BLaER1 (cell line): ENCODE measurements at regions not wholly inside any gene's neighbourhood (a gene's known extent, or its start where the extent isn't known, plus 50 kb on each side); places are given as distances from the start of the nearest gene placed in this dataset.

Experiments
- H3K27ac ChIP-seq: shearing (Covaris generic); formaldehyde crosslinking; 2 replicates; pipeline ENCODE4 v1.8.1; 2022
- H3K27me3 ChIP-seq: shearing (Covaris generic); formaldehyde crosslinking; 2 replicates; pipeline ENCODE4 v1.8.1; 2022
- H3K36me3 ChIP-seq: shearing (Covaris generic); formaldehyde crosslinking; 2 replicates; pipeline ENCODE4 v1.8.1; 2022
- H3K4me1 ChIP-seq: shearing (Covaris generic); formaldehyde crosslinking; 2 replicates; pipeline ENCODE4 v1.8.1; 2022
- H3K4me2 ChIP-seq: shearing (Covaris generic); formaldehyde crosslinking; 2 replicates; pipeline ENCODE4 v1.8.1; 2022
- H3K4me3 ChIP-seq: shearing (Covaris generic); formaldehyde crosslinking; 2 replicates; pipeline ENCODE4 v1.8.1; 2022
- H3K9ac ChIP-seq: shearing (Covaris generic); formaldehyde crosslinking; 2 replicates; pipeline ENCODE4 v1.8.1; 2022
- H3K9me3 ChIP-seq: shearing (Covaris generic); formaldehyde crosslinking; 2 replicates; pipeline ENCODE4 v1.8.1; 2022
- H4K20me1 ChIP-seq: shearing (Covaris generic); formaldehyde crosslinking; 2 replicates; pipeline ENCODE4 v1.8.1; 2022
- Cebpa-rat ChIP-seq: shearing (Covaris generic); IDR thresholded peaks from 2 replicates; pipeline ENCODE4 v1.8.1; 2022

DNA sequence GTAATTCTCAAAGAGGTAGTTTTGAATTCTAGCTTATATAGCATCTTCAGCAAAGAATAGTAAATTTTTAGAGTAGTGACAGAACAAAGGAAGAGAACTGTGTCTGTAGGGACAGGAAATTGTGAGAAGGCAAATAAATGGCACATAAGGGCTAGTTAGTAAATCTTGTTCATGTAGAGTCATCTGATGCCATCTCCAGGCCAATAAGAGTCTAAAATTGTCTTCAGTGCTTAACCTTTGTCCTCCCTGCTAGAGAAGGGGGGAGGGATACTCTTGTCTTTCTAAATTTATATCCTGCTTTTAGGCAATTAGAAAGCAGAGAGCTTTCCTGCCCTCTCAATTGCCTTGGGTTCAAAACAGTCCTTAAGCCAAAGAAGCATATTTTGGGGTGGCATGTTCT is 87.0 kb upstream of the DNAJC19 start:
- Histone ChIP-seq H3K27me3 (no peaks in the 10 kb centered on the region), H4K20me1 (no peaks in the 10 kb centered on the region), H3K36me3 (no peaks in the 10 kb centered on the region), H3K9ac (no peak overlapping the region), H3K4me2 (no peak overlapping the region), H3K9me3 (no peaks in the 10 kb centered on the region), H3K27ac (no peak overlapping the region), H3K4me3 (no peak overlapping the region), H3K4me1 (no peaks in the 10 kb centered on the region)
- TF ChIP-seq Cebpa-rat = no peak

DNA sequence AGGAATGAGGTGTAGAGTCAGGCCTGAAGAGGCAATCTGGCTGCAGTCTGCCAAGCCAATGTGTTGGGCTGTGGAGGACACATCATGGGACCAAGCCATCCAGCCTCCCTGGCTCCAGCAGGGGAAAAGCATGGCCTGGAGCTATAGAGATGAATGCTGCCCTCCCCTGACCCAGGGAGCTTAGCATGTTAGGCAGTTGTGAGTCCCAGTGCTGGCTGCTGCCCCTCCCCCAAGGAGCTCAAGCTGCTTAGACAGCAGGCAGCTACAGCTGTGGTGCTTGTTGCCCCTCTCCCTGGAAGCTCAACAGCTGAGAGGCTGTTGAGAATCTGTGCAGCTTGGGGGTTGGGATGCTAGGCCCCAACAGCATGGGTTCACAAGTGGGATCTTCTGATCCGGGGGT is 85.6 kb upstream of the DNAJC19 start:
- H3K4me2 ChIP-seq = no peak overlapping the region
- no peak overlapping the region for H3K27ac ChIP-seq
- H3K36me3 ChIP-seq = no peaks in the 10 kb centered on the region
- H3K4me3 ChIP-seq = no peak overlapping the region
- no peak for TF ChIP-seq Cebpa-rat
- no peaks in the 10 kb centered on the region for H3K4me1 ChIP-seq
- no peaks in the 10 kb centered on the region for H3K27me3 ChIP-seq
- no peaks in the 10 kb centered on the region for H4K20me1 ChIP-seq
- H3K9ac ChIP-seq = no peak overlapping the region
- H3K9me3 ChIP-seq = no peaks in the 10 kb centered on the region

DNA sequence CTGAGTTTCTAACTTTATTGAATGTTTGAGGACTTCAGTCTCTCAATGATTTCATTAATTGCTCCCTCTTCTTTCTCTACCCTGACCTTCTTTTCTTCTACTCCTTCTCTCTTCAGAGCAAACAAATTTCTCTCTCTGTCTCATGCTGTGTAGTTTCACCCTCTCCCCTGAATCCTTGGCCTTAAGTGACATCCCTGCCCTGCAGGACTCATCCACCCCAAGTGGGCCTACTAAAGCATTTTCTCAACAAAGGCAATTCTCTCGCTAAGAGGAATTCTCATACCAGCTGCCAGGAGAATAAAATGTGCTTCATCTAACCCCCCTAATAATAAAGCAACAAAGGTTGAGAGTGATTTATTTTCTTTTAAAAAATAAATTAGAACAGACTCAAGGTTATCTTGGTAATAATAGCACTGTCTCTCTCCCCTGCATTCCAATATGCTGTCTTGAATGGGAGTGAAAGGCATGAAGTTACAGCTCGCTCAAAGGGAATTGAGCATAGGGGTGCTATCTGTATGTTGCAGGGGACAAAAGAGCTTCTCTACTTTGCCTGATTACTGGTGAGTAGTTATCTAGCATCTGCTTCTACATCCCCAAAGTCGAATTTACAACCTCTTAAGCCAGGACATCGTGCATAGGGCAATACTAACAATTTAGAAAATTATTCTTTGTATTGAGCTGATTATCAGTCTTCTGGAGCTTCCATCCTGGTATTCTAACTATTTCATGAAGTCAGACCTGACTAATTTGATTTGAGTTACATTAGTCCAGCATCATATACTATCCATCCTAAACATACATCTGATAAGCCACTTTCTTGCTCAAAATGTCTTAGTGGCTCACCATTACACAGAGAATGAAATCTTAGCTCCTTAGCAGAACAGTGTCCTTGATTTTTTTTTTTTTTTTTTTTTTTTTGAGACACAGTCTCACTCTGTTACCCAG is 76.9 kb upstream of the DNAJC19 start:
- no peak for TF ChIP-seq Cebpa-rat
- Histone ChIP-seq H3K36me3 (no peaks in the 10 kb centered on the region), H3K4me2 (no peak overlapping the region), H3K27ac (no peak overlapping the region), H3K4me1 (no peaks in the 10 kb centered on the region), H3K9me3 (no peaks in the 10 kb centered on the region), H3K4me3 (no peak overlapping the region), H3K9ac (no peak overlapping the region), H3K27me3 (no peaks in the 10 kb centered on the region), H4K20me1 (no peaks in the 10 kb centered on the region)

DNA sequence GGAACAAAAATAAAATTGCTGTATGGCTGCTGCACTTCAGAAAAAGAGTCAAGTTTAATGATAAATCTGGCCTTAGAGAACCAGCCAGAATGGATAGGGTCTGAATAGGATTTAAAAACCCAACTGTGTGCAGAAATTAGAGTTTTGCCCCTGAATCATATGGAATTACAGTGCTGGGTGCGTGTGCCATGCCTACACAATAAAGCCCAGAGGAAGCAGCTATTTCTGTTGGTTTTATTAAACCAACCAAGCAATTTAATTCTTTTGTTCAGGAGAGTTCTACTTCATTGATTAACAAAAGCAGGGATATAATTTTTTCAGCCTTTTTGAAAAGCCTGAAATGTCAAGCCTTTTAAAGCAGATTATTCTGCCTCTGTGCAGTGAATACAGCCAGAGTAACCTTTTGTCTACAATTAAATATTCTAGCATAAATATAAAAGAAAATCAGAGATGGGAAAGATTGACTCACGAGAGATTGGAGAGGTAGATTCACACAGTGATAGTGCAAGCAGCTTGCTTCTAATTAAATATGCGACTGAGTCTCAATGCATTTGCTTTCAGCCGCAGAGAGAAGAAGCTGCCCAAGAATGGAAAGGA is 66.7 kb upstream of the DNAJC19 start:
- Histone ChIP-seq H3K4me2 (no peak overlapping the region), H3K9ac (no peak overlapping the region), H3K27me3 (no peaks in the 10 kb centered on the region), H4K20me1 (no peaks in the 10 kb centered on the region), H3K27ac (no peak overlapping the region), H3K4me3 (no peak overlapping the region), H3K4me1 (no peaks in the 10 kb centered on the region), H3K9me3 (no peaks in the 10 kb centered on the region), H3K36me3 (no peaks in the 10 kb centered on the region)
- TF ChIP-seq Cebpa-rat = no peak

DNA sequence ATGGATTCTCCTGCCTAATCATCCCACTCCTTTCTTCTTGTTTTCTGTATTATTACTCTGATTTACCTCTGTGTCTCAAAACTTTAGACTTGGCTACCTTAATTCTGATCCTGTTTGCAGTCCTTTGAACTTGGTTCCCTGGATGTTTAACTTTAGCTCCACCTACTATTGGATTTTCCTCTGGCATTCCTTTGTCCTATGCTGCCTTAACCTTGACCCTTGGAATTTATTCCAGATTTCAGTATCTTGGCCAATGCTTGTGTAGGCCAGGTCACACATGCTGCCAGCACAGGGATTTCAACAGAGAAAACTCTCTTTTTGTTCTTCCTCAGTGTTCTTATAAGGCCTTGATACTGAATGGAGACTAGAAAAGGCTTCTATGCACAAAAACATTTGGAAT is 65.0 kb upstream of the DNAJC19 start:
- no peak overlapping the region for H3K27ac ChIP-seq

DNA sequence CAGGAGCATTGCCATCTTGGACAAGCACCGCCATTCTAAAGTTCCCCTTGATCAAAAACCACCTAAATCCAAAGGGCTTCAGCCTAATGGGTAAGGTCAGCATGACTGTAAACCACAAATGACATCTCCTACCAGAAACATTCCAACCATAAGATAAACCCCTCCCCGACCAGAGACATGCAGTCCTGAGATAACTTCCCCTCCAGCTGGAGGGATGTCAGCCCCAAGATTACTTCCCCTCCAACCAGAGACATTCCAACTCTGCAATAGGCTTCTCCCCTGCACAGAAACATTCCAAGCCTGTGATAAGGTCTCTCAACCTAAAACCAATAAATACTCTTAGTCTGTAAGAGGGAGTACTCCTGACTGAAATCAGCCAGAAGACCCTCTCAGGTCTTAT is 62.7 kb upstream of the DNAJC19 start:
- Histone ChIP-seq H3K36me3 (no peaks in the 10 kb centered on the region), H3K4me1 (no peaks in the 10 kb centered on the region), H3K9ac (no peak overlapping the region), H3K27me3 (no peaks in the 10 kb centered on the region), H3K27ac (no peak overlapping the region), H3K4me2 (no peak overlapping the region), H3K4me3 (no peak overlapping the region), H4K20me1 (no peaks in the 10 kb centered on the region), H3K9me3 (no peaks in the 10 kb centered on the region)
- no peak for TF ChIP-seq Cebpa-rat

More for the DNA sequence above, 65.0 kb upstream of the DNAJC19 start:
- H3K36me3 ChIP-seq = no peaks in the 10 kb centered on the region
- H3K9ac ChIP-seq = no peak overlapping the region
- H3K9me3 ChIP-seq = no peaks in the 10 kb centered on the region
- no peaks in the 10 kb centered on the region for H4K20me1 ChIP-seq
- no peak overlapping the region for H3K4me3 ChIP-seq
- no peak overlapping the region for H3K4me2 ChIP-seq
- no peak for TF ChIP-seq Cebpa-rat
- no peaks in the 10 kb centered on the region for H3K4me1 ChIP-seq
- no peaks in the 10 kb centered on the region for H3K27me3 ChIP-seq

DNA sequence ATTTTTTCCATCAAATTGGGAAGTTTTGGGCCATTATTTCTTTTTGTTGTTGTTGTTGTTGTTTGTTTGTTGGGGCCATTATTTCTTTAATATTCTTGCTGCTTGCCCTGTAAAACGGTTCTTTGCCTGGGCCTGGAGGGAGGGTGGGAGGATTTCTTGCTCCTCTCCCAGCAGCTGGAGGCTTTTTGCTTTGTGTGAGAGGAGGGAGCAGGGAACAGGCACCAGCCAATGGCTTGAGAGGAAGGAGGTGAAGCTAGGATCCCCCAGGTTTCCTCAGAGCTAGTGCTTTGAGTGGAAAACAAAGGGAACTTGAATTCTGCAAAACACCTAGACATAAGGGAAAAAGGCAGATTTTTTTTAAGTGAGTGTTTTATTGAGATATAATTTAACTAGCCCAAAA is 61.2 kb upstream of the DNAJC19 start:
- H3K36me3 ChIP-seq = no peaks in the 10 kb centered on the region
- H3K4me2 ChIP-seq = no peak overlapping the region
- H3K9me3 ChIP-seq = peaks cover 6% of the 10 kb centered on the region
- no peak overlapping the region for H3K4me3 ChIP-seq
- no peaks in the 10 kb centered on the region for H4K20me1 ChIP-seq
- no peaks in the 10 kb centered on the region for H3K27me3 ChIP-seq
- no peak for TF ChIP-seq Cebpa-rat
- H3K27ac ChIP-seq = no peak overlapping the region
- no peaks in the 10 kb centered on the region for H3K4me1 ChIP-seq
- H3K9ac ChIP-seq = no peak overlapping the region

DNA sequence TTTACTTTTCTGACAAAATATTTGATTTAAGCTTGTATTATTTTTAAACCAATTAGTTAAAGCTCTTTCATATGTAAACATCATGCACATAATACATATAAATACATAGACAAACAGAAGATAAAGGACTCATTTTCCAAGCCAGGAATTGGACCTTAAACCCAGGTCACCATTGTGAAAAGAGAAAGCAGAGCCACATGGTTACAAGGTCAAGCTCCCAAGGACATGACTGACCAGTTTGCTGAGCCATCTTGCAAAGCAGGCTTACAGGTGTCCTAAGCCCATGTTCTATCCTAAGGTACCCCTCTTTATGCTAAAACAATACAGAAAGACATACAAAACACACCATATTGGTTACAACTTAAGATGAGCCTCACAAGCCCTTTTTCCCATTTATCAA is 50.5 kb upstream of the DNAJC19 start:
- H3K4me2 ChIP-seq = no peak overlapping the region
- no peak overlapping the region for H3K4me3 ChIP-seq
- no peak overlapping the region for H3K9ac ChIP-seq
- H3K36me3 ChIP-seq = no peaks in the 10 kb centered on the region
- H3K9me3 ChIP-seq = no peaks in the 10 kb centered on the region
- no peaks in the 10 kb centered on the region for H3K4me1 ChIP-seq
- H3K27ac ChIP-seq = no peak overlapping the region
- H4K20me1 ChIP-seq = no peaks in the 10 kb centered on the region
- no peak for TF ChIP-seq Cebpa-rat
- no peaks in the 10 kb centered on the region for H3K27me3 ChIP-seq
